ENCODE measurements at regions not wholly inside any gene's neighbourhood (a gene's known extent, or its start where the extent isn't known, plus 50 kb on each side); places are given as distances from the start of the nearest gene placed in this dataset.
"Not testable (repeated sequence)": the region's sequence is repeated elsewhere in the genome, so short reads cannot be mapped to it uniquely, and the experiment has no call there.

DNA sequence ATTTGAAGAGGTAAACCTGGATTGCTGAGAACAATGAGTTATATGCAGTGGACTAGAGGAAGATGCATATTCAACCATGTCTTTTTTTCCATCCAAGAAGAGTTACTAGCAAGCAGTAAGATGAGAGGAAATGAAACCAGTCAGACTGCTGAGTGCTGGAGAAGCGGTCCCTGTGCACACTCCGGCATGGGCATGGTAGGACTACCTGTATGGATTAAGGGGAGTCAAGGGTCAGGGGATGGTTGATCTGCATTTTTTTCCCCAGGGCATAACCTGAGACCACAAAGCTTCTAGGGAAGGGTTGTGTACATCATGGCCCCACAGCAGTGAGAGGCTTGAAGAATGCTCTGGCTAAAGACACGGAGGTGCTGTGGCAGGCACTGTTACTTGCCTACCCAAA lies 76.6 kb upstream of the ZNF169 start:
- H3K9me3 ChIP-seq (ENCODE audit: control insufficient read depth in 2 of 3, insufficient read depth in 1 of 3, low read length in 3 of 3) = no peaks in the 10 kb centered on the region
- H3K36me3 ChIP-seq (ENCODE audit: control insufficient read depth in 2 of 3, insufficient read depth in 3 of 3, low read length in 3 of 3) = peaks cover 0 to 10% (median 6%) of the 10 kb centered on the region in 3 donors
- no peaks in the 10 kb centered on the region for H3K4me1 ChIP-seq (ENCODE audit: control insufficient read depth in 2 of 3, insufficient read depth in 2 of 3, low read depth in 1 of 3, low read length in 3 of 3)
- no peaks in the 10 kb centered on the region for H3K27me3 ChIP-seq (ENCODE audit: control insufficient read depth, insufficient read depth, low read length)
- intact Hi-C loops (cut with DNase I) = no loop called here
- no peak for DNase-seq
- no peak overlapping the region for H3K4me3 ChIP-seq (ENCODE audit: low read length in 3 of 3)
- FAIRE-seq = no peak
- H3K27ac ChIP-seq (ENCODE audit: low read depth in 2 of 2, low read length in 2 of 2) = no peak overlapping the region
- H3K9ac ChIP-seq (ENCODE audit: low read length in 3 of 3) = no peak overlapping the region
- TF ChIP-seq, protein P1, sequence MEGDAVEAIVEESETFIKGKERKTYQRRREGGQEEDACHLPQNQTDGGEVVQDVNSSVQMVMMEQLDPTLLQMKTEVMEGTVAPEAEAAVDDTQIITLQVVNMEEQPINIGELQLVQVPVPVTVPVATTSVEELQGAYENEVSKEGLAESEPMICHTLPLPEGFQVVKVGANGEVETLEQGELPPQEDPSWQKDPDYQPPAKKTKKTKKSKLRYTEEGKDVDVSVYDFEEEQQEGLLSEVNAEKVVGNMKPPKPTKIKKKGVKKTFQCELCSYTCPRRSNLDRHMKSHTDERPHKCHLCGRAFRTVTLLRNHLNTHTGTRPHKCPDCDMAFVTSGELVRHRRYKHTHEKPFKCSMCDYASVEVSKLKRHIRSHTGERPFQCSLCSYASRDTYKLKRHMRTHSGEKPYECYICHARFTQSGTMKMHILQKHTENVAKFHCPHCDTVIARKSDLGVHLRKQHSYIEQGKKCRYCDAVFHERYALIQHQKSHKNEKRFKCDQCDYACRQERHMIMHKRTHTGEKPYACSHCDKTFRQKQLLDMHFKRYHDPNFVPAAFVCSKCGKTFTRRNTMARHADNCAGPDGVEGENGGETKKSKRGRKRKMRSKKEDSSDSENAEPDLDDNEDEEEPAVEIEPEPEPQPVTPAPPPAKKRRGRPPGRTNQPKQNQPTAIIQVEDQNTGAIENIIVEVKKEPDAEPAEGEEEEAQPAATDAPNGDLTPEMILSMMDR (IDR thresholded peaks at IDR 0.05; ENCODE audit: borderline replicate concordance, extremely low read depth, insufficient read depth) = no peak

DNA sequence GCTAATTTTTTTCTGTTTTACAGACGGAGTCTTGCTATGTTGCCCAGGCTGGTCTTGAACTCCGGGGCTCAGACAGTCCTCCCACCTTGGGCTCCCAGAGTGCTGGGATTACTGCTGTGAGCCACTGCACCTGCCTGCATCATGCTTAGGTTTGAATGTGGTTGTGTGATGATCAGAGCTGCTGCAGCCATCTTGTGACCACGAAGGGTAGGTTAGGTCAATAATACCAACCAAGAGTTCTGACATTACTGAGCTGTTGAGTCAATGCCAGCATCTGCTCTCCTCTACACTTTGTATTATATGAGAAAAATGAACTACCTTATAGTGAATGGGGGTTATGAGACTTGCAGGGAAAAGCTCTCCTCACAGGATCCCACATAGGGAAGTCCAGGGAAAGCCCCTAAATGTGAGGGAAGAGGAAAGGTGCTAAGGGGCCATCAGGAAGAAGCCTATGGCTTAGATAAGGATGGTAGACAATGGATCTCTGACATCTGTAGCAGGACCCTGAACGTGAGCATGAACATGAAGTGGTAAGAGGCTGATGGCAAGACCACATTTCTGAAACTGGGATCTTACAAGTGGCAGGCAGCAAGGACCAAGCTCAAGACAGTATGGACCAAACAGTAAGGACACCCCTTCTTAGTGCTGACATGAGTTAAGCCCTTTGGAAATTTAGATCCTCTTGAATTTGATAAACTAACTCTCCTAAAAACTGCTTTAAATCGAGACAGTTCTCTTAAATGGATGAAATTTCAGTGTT lies 75.7 kb upstream of the ZNF169 start:
- intact Hi-C loops (cut with DNase I) = no loop called here
- FAIRE-seq (no peak), DNase-seq (no peak)
- Histone ChIP-seq H3K9ac (ENCODE audit: low read length in 3 of 3) (no peak overlapping the region), H3K27ac (ENCODE audit: low read depth in 2 of 2, low read length in 2 of 2) (no peak overlapping the region), H3K36me3 (ENCODE audit: control insufficient read depth in 2 of 3, insufficient read depth in 3 of 3, low read length in 3 of 3) (peaks cover 0 to 10% (median 6%) of the 10 kb centered on the region in 3 donors), H3K27me3 (ENCODE audit: control insufficient read depth, insufficient read depth, low read length) (no peaks in the 10 kb centered on the region), H3K9me3 (ENCODE audit: control insufficient read depth in 2 of 3, insufficient read depth in 1 of 3, low read length in 3 of 3) (no peaks in the 10 kb centered on the region), H3K4me1 (ENCODE audit: control insufficient read depth in 2 of 3, insufficient read depth in 2 of 3, low read depth in 1 of 3, low read length in 3 of 3) (no peaks in the 10 kb centered on the region), H3K4me3 (ENCODE audit: low read length in 3 of 3) (no peak overlapping the region)
- TF ChIP-seq, protein P1 (IDR thresholded peaks at IDR 0.05; ENCODE audit: borderline replicate concordance, extremely low read depth, insufficient read depth) = no peak

DNA sequence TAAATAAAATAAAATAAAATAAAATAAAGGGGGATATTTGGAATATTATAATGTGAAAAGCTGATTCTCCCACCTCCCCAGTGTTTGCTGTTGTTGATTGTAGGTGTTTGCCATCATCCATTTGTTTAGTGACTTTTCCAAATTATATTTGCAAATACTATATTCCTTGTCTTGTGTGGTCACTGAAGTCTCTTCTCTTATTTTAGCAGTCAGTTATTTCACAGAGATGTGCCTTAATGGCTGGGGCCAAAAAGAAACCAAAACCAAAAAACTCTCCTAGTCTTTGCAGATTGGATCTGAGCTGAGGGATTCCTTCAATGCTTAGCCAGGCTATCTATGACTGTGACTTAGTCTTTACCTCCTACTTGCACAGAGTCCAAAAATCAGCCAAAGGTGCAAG lies 70.9 kb upstream of the ZNF169 start:
- FAIRE-seq (no peak), DNase-seq (no peak)
- TF ChIP-seq, protein P1 (IDR thresholded peaks at IDR 0.05; ENCODE audit: borderline replicate concordance, extremely low read depth, insufficient read depth) = no peak
- no peaks in the 10 kb centered on the region for H3K4me1 ChIP-seq (ENCODE audit: control insufficient read depth in 2 of 3, insufficient read depth in 2 of 3, low read depth in 1 of 3, low read length in 3 of 3)
- no peak overlapping the region for H3K4me3 ChIP-seq (ENCODE audit: low read length in 3 of 3)
- peaks cover 0 to 6% (median 0%) of the 10 kb centered on the region in 3 donors for H3K9me3 ChIP-seq (ENCODE audit: control insufficient read depth in 2 of 3, insufficient read depth in 1 of 3, low read length in 3 of 3)
- H3K27me3 ChIP-seq (ENCODE audit: control insufficient read depth, insufficient read depth, low read length) = no peaks in the 10 kb centered on the region
- intact Hi-C loops (cut with DNase I) = no loop called here
- H3K36me3 ChIP-seq (ENCODE audit: control insufficient read depth in 2 of 3, insufficient read depth in 3 of 3, low read length in 3 of 3) = peaks cover 0 to 5% (median 4%) of the 10 kb centered on the region in 3 donors
- H3K9ac ChIP-seq (ENCODE audit: low read length in 3 of 3) = no peak overlapping the region
- H3K27ac ChIP-seq (ENCODE audit: low read depth in 2 of 2, low read length in 2 of 2) = no peak overlapping the region

DNA sequence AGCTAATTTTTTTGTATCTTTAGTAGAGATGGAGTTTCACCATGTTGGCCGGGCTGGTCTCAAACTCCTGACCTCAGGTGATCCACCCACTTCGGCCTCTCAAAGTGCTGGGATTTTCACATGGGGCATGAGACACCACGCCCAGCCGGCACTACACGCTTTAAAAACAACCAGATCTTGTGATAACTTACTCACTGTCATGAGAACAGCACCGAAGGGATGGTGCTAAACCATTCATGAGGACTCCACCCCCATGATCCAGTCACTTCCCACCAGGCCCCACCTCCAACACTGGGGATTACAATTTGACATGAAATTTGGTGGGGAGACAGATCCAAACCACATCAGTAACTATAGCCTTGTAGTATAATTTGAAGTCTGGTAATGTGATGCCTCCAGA lies 67.4 kb upstream of the ZNF169 start:
- H3K4me3 ChIP-seq (ENCODE audit: low read length in 3 of 3); intact Hi-C loops (cut with DNase I); H3K9ac ChIP-seq (ENCODE audit: low read length in 3 of 3); H3K27ac ChIP-seq (ENCODE audit: low read depth in 2 of 2, low read length in 2 of 2); H3K27me3 ChIP-seq (ENCODE audit: control insufficient read depth, insufficient read depth, low read length); H3K4me1 ChIP-seq (ENCODE audit: control insufficient read depth in 2 of 3, insufficient read depth in 2 of 3, low read depth in 1 of 3, low read length in 3 of 3); H3K36me3 ChIP-seq (ENCODE audit: control insufficient read depth in 2 of 3, insufficient read depth in 3 of 3, low read length in 3 of 3); DNase-seq; FAIRE-seq: not testable (repeated sequence)
- H3K9me3 ChIP-seq (ENCODE audit: control insufficient read depth in 2 of 3, insufficient read depth in 1 of 3, low read length in 3 of 3) = peaks cover 0 to 22% (median 3%) of the 10 kb centered on the region in 3 donors
